ENCODE measurements at regions not wholly inside any gene's neighbourhood (a gene's known extent, or its start where the extent isn't known, plus 50 kb on each side); places are given as distances from the start of the nearest gene placed in this dataset.

DNA sequence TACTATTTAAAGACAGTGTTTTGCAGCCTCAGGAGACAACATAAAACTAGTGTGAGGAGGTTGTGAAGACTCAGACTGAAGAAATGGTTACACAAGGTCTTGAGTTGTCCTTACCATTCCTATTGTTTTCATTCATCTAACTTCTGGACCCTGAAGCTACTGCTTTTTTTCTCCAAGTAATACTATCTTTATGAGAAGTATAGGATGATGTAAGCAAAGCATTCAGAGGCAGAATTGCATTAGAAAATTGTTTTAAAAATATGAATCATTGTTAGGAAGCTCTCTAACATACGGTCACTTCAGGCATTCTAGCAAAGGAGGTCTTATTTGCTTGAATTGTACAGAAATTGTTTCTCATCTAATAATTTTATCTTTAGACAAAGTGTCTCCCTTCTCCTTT, 357.8 kb downstream of the TLL1 start:
- Histone ChIP-seq H3K27me3 (ENCODE audit: control insufficient read depth in 2 of 2, insufficient read depth in 2 of 2, low read length in 2 of 2) (no peaks in the 10 kb centered on the region), H4K20me1 (replicated peaks; ENCODE audit: control insufficient read depth, insufficient read depth, low read length) (no peaks in the 10 kb centered on the region), H3K9me3 (replicated peaks; ENCODE audit: control insufficient read depth, insufficient read depth, low read depth, low read length) (no peaks in the 10 kb centered on the region; the same call in 1 of the 2 replicates), H3K36me3 (ENCODE audit: control insufficient read depth, insufficient read depth, low read length) (no peaks in the 10 kb centered on the region), H3K4me3 (no peak overlapping the region), H3K9me1 (ENCODE audit: control insufficient read depth, insufficient read depth, low read length) (no peaks in the 10 kb centered on the region), H3K4me2 (ENCODE audit: insufficient read depth, low read length) (no peak overlapping the region), H2AFZ (ENCODE audit: low read depth, low read length) (no peak overlapping the region), H3K27ac (ENCODE audit: extremely low read depth, low read depth, low read length) (no peak overlapping the region), H3K79me2 (ENCODE audit: control insufficient read depth, insufficient read depth, low read length) (no peaks in the 10 kb centered on the region), H3K9ac (ENCODE audit: insufficient read depth in 1 of 2, low read depth in 2 of 2, low read length in 2 of 2) (no peak overlapping the region), H3K4me1 (replicated peaks in 1 of 2; ENCODE audit: control insufficient read depth in 2 of 2, insufficient read depth in 2 of 2, low read length in 2 of 2) (no peaks in the 10 kb centered on the region)
- DNase-seq (ENCODE audit: extremely low read depth in 1 of 4, low spot score in 3 of 4) = no peak
- ChIA-PET CTCF (ENCODE audit: low intra/inter-chr PET ratio) (no interaction called here), POLR2A (no interaction called here)
- no peak for ATAC-seq
- FAIRE-seq = no peak
- no TSS peak for BruUV-seq (replicated peaks)
- TF ChIP-seq HMG20B (CRISPR knock-in tag; IDR thresholded peaks at IDR 0.05) (no peak), ZNF444 (CRISPR knock-in tag; IDR thresholded peaks at IDR 0.05) (no peak), HDAC8 (tag; IDR thresholded peaks at IDR 0.05) (no peak), C11orf30 (IDR thresholded peaks at IDR 0.05; ENCODE audit: low read depth) (no peak), TSHZ1 (CRISPR knock-in tag; IDR thresholded peaks at IDR 0.05) (no peak), ZNF644 (tag; IDR thresholded peaks at IDR 0.05; ENCODE audit: low read depth) (no peak), ARID3B (CRISPR knock-in tag; IDR thresholded peaks at IDR 0.05; ENCODE audit: borderline replicate concordance) (no peak)
- WGBS (ENCODE audit: insufficient coverage, low coverage, missing lambda C conversion rate) = 11% methylated on average over 1 of the region's 1 CpG
- intact Hi-C loops (cut with micrococcal nuclease) = no loop called here
- in situ Hi-C loops (cut with MboI) = no loop called here
